Sigmoid colon (tissue), 6 donors: ENCODE measurements at regions not wholly inside any gene's neighbourhood (a gene's known extent, or its start where the extent isn't known, plus 50 kb on each side); places are given as distances from the start of the nearest gene placed in this dataset.
"Not testable (repeated sequence)": the region's sequence is repeated elsewhere in the genome, so short reads cannot be mapped to it uniquely, and the experiment has no call there.

Experiments
- DNase-seq: peaks from one replicate; pipeline ENCODE4 v3.0.0-alpha.2; 2019
- H3K27ac ChIP-seq, 4 donors: fragments of 200-600 bp; sonication (generic); one replicate each; pipeline ENCODE4 v1.5.1; 2016 to 2019; ENCODE audit warnings: mild to moderate bottlenecking in 1 of 4
- H3K27me3 ChIP-seq, 3 donors: fragments of 200-600 bp; sonication (generic); one replicate each; pipeline ENCODE4 v1.5.1; 2019; ENCODE audit warnings: mild to moderate bottlenecking in 1 of 3
- H3K36me3 ChIP-seq, 4 donors: fragments of 200-600 bp; sonication (generic); one replicate each; pipeline ENCODE4 v1.5.1; 2016 to 2019
- H3K4me1 ChIP-seq, 4 donors: fragments of 200-600 bp; sonication (generic); one replicate each; pipeline ENCODE4 v1.5.1; 2017 to 2019
- H3K4me3 ChIP-seq, 4 donors: fragments of 200-600 bp; sonication (generic); one replicate each; pipeline ENCODE4 v1.5.1; 2017 to 2019; ENCODE audit warnings: mild to moderate bottlenecking in 2 of 4, moderate library complexity in 1 of 4
- H3K9me3 ChIP-seq, 4 donors: fragments of 200-600 bp in 3 of 4; sonication (generic) in 3 of 4; one replicate each; pipeline versions ENCODE4 v1.5.1 to v1.6.1; 2013 to 2019
- CTCF ChIP-seq, 4 experiments: fragments of 450-650 bp in 3 of 4; fragments of 200-600 bp in 1 of 4; IDR thresholded peaks; one replicate each; pipeline ENCODE4 v1.5.1; 2016 to 2019; ENCODE audit warnings: antibody characterized with exemption in 4 of 4, mild to moderate bottlenecking in 3 of 4, moderate library complexity in 2 of 4
- EP300 ChIP-seq, 4 donors: sonication (generic); formaldehyde crosslinking; IDR thresholded peaks; one replicate each; pipeline ENCODE4 v1.6.1; 2017; ENCODE audit warnings: antibody characterized with exemption in 4 of 4
- POLR2A ChIP-seq, 2 donors: fragments of 450-650 bp; IDR thresholded peaks; one replicate each; pipeline ENCODE4 v1.6.1; 2016; ENCODE audit warnings: antibody characterized with exemption in 2 of 2, mild to moderate bottlenecking in 2 of 2, moderate library complexity in 2 of 2
- POLR2AphosphoS5 ChIP-seq, 4 donors: sonication (generic); formaldehyde crosslinking; IDR thresholded peaks; one replicate each; pipeline ENCODE4 v1.6.1; 2017; ENCODE audit warnings: antibody characterized with exemption in 4 of 4
- WGBS, 2 donors: extraction: QIAGEN DNeasy Blood & Tissue Kit; methylation state at CpG; one replicate each; pipeline ENCODE4 v1.1.7; 2013; 5-methylcytosine and 5-hydroxymethylcytosine counted together
- intact Hi-C: fragments of 100-400 bp; cut with DNase I; formaldehyde crosslinking; loops from one replicate; pipeline ENCODE4 v1.15.1; 2023
- donor health status: healthy with polysubstance abuse.
- donor health status: healthy.

GRCh38 chr13:18971576-18972219 lies 209.9 kb downstream of the TUBA3C start:
- Histone ChIP-seq H3K9me3 (no peaks in the 10 kb centered on the region), H3K36me3 (no peaks in the 10 kb centered on the region), H3K4me1 (peaks cover 0 to 9% (median 8%) of the 10 kb centered on the region in 4 donors), H3K4me3 (no peak overlapping the region), H3K27ac (no peak overlapping the region), H3K27me3 (no peaks in the 10 kb centered on the region)
- no peak for DNase-seq
- TF ChIP-seq CTCF (IDR thresholded peaks at IDR 0.05) (no peak), POLR2AphosphoS5 (IDR thresholded peaks at IDR 0.05) (no peak), EP300 (IDR thresholded peaks at IDR 0.05) (no peak), POLR2A (IDR thresholded peaks at IDR 0.05) (no peak)
- WGBS, 2 donors: 72 to 75% methylated on average over 4 of the region's 4 CpGs
- intact Hi-C loops: no loop called here

DNA sequence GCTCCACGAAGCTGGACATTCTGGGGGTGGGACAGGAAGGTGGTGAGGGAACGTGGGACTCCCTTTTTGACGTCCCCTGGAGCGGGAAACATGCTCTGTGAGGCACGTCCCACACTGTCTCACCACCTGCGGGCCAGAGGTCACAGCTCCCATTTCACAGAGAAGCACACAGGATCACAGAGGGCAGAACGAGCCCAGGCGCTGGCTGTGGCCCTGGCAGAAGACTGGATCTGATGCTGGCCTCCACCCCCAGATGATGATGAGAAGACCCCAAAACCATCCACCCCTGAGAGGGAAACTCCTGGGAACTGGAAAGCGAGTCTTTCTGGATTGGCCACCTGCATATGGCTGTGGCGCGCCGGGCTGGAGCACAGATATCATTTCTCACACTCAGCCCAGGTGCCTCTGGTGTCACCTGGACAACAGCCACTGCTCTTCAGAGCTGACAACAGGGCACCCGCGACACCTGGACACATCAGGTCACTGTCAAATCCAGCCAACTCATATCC lies 216.2 kb downstream of the TUBA3C start:
- Histone ChIP-seq H3K27me3 (no peaks in the 10 kb centered on the region), H3K36me3 (no peaks in the 10 kb centered on the region), H3K4me3 (no peak overlapping the region), H3K27ac (no peak overlapping the region), H3K4me1 (no peaks in the 10 kb centered on the region), H3K9me3 (peaks cover 0 to 5% (median 0%) of the 10 kb centered on the region in 4 donors)
- DNase-seq: no peak
- intact Hi-C loops: no loop called here
- no peak for TF ChIP-seq EP300 (IDR thresholded peaks at IDR 0.05)
- no peak for TF ChIP-seq POLR2AphosphoS5 (IDR thresholded peaks at IDR 0.05)
- TF ChIP-seq CTCF (IDR thresholded peaks at IDR 0.05): no peak
- TF ChIP-seq POLR2A (IDR thresholded peaks at IDR 0.05): no peak
- WGBS, 2 donors: 74 to 77% methylated on average over 14 of the region's 14 CpGs

- Histone ChIP-seq H3K27ac (no peak overlapping the region), H3K27me3 (no peaks in the 10 kb centered on the region), H3K36me3 (no peaks in the 10 kb centered on the region), H3K4me3 (no peak overlapping the region), H3K9me3 (peaks cover 0 to 5% (median 0%) of the 10 kb centered on the region in 4 donors), H3K4me1 (no peaks in the 10 kb centered on the region)
- WGBS, 2 donors: 82 to 83% methylated on average over 11 of the region's 11 CpGs
- DNase-seq: no peak
- intact Hi-C loops: no loop called here
- TF ChIP-seq EP300 (IDR thresholded peaks at IDR 0.05) (no peak), POLR2AphosphoS5 (IDR thresholded peaks at IDR 0.05) (no peak), POLR2A (IDR thresholded peaks at IDR 0.05) (no peak), CTCF (IDR thresholded peaks at IDR 0.05) (no peak)
These were observed 216.7 kb downstream of the TUBA3C start for GRCh38 chr13:18964942-18965341.

DNA sequence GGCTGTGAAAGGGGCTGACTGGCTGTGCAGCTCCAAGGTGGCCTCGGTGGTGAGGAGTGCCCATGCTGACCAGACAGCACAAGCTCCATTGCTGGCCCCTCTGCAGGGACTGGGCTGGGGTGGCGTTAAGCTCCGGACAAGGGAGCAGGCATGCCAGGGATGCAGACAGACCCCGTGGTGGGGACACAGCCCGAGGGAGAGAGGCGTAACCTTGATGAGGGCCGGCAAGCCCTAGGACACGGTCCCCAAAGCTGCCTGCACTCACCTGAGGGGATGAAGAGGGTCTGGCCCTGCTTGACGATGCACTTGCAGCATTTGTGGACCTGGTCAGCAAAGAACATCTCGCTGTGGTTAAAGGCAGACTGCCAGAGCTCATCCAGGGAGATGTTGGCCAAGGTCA lies 217.9 kb downstream of the TUBA3C start:
- H3K36me3 ChIP-seq, H3K27me3 ChIP-seq, H3K4me1 ChIP-seq, intact Hi-C loops, H3K9me3 ChIP-seq, H3K27ac ChIP-seq, DNase-seq, H3K4me3 ChIP-seq: not testable (repeated sequence)
- WGBS, 2 donors: 76 to 77% methylated on average over 10 of the region's 10 CpGs

GRCh38 chr13:18962168-18962734 lies 219.4 kb downstream of the TUBA3C start:
- no peaks in the 10 kb centered on the region for H3K36me3 ChIP-seq
- intact Hi-C loops: no loop called here
- 87 to 88% methylated on average over 16 of the region's 16 CpGs for WGBS, 2 donors
- H3K4me1 ChIP-seq: no peaks in the 10 kb centered on the region
- no peaks in the 10 kb centered on the region for H3K27me3 ChIP-seq
- TF ChIP-seq CTCF (IDR thresholded peaks at IDR 0.05) (no peak), EP300 (IDR thresholded peaks at IDR 0.05) (no peak), POLR2AphosphoS5 (IDR thresholded peaks at IDR 0.05) (no peak), POLR2A (IDR thresholded peaks at IDR 0.05) (no peak)
- DNase-seq: no peak
- H3K9me3 ChIP-seq: peaks cover 0 to 14% (median 4%) of the 10 kb centered on the region in 4 donors
- H3K4me3 ChIP-seq: no peak overlapping the region
- no peak overlapping the region for H3K27ac ChIP-seq
